Activated CD4-positive, alpha-beta T cell treated with anti-CD3 and anti-CD28 coated beads, Interleukin-10, Interleukin-2, amounts not matched to agents 100 ng/mL and 50 ng/mL, durations not matched to agents 16 hours and 8 hours (primary cell): ENCODE measurements at regions not wholly inside any gene's neighbourhood (a gene's known extent, or its start where the extent isn't known, plus 50 kb on each side); places are given as distances from the start of the nearest gene placed in this dataset.

ENCODE experiments used
- DNase-seq: peaks from one replicate; pipeline ENCODE4 v3.0.0-alpha.2; 2020

DNA sequence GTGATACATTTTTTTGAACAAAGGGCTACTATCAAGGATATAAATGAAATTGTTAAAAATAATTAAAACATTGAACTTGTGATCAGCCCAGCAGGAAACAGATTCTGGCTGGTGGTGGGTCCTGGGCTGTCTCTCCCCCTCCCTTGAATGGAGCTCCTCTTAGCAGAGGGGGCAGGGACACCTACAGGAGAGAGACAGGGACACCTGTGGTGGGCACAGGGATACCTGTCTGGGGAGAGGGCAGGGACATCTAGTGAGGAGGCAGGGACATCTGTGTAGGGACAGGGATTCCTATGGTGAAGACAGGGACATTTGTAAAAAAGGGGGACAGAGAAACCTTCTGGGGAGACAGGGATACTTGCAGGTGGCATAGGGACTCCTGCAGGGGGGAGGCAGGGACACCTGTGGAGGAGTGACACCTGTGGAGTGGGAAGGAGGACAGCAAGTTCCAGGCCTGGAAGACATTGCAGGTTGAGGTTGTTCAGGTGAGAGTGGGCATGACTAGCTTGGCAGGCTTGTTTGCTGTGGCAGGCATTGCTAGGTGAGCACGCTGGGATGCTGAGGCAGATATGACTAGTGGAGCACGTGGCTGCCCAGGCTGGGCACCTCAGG lies 264.2 kb downstream of the IRX2 start:
- no peak for DNase-seq

- no peak for DNase-seq
Observed at GRCh38 chr5:2486373-2486772, 265.1 kb downstream of the IRX2 start.

- DNase-seq, result no peak
Observed at GRCh38 chr5:2482778-2483177, 268.7 kb downstream of the IRX2 start.

DNA sequence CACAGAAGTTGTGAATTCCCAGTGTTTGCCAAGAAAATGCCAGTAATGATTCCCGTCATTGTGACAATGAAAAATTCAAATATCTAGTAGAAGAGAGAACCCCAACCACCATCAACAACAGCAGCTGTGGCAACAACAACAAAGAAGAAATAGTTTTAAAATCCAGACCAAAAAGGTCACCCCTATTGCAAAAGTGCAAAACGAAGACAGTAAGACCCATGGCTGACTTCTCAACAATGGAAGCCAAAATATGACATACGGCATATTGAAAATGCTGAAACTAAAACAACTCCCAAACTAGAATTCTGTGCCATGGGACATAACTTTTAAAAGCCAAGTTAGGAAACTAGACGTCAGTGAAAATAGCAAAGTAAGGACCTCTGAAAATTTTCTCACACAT lies 270.6 kb downstream of the IRX2 start:
- no peak for DNase-seq

- DNase-seq, result no peak
Observed at GRCh38 chr5:2475902-2476301, 275.6 kb downstream of the IRX2 start.

DNA sequence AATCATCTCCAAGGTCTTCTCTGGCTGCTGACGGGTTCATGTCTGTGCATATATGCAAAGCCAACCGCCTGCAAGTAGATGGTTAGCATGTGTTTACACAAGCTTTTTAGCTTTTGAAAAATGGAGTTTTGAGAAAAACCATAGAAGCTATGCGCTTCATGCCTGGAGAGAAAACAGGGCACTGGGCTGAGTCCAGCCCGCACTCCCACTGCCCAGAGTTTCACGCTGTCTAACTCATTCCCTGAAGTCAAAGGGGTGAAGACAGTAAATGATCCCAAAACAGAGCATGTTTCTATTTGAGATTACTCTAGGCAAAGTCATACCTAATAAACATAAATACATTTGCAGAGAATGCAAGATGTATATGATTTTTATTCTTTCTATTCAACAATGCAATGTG lies 278.8 kb downstream of the IRX2 start:
- DNase-seq, result no peak

DNA sequence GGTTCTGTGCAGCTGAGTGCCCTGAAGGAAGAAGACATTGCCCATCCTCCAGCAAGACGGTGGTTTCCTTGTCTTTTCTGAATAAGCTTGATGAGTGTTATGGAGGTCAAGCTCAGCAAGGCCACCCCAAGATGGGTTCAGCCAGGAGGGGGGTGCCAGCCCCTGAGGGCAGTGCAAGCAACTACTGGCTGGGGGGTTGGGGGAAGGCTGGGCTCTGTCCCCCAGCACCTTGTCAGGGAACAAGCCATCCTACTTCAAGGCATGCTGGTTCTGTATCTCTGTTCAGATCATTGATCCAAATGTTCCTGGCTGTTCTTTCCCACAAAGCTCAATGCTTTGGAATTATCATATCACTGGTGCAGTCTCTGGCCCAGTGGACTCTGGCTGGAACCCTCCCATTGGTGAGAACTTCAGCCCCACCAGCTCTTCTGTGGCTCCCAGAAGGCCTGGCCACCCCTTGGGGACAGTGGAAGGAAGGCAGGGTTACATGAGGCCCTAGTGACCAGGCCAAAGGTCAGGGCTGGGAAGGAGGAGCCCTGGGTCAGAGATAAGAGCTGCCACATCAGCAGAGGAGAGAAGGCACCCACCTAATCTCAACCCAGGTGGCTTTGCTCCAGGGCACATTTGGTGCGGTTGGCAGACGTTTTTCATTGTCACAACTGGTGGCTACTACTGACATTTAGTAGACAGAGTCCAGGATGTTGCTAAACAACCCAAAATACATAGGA lies 280.2 kb downstream of the IRX2 start:
- DNase-seq, result no peak

- DNase-seq, result no peak
Observed at GRCh38 chr5:2466966-2467365, 284.5 kb downstream of the IRX2 start.

DNA sequence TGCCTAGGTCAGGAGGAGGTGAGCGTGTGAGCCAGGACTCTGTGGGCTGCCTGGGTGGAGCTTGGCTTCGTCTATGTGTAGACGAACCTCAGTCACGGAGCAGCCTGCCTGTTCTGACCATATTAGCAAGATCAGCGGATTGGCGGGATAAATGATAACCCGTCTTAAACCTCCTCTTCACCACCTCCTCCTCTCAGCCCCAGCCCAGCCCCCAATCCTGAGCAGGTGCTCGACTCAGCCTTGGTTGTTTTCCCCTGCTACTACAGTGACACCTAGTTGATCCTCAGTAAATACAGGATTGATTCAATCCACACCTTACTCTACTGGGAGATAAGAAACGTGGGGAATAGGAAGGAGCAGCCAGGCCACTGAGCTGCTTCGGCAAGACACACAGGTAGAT lies 286.1 kb downstream of the IRX2 start:
- DNase-seq, result no peak

- DNase-seq, result no peak
Observed at GRCh38 chr5:2464141-2464540, 287.3 kb downstream of the IRX2 start.

DNA sequence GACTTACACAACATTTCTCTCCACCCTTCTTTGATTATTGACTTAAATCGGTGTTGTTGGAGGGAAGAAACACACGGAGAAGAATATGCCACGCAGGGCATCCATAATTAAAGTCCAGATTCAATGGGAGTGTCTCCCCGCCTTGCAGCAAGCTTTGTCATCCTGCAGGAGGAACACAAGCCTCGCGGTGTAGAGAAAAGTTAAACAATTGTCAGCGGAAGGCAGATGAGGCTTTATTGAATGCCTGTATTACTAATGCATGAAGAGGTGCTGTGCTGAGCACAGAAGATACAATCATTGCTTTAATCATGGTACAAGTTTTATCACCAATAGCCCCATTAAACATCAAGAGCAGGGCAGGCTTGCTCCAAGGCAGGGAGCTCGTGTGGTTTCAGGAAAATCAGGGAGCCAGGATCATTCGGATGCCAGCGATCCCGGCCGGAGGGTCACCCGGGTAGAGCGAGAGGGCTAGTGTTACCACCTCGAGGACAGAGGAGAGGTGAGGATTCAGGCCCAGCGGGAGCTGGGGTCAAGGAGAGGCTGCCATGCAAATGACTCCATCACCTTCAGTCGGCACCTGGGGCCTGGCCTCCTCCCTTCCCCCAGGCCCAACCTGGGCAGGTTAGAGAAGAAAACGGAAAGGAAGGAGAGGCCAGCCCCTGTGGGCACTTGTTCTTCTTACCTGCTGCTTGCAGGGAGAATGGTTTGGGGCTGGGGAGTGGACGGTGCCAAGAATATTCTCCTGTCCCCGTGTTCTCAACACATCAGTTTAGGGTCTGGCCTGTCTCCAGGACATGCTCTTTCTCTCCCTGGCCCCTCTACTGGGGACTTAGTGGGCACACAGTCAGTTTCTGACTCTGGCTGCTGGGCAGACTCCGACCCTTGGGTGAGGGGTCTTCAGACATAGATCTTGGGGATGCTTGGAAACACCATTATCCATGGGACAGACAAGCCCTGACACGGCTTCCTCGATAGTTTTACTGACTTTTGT lies 289.5 kb downstream of the IRX2 start:
- no peak for DNase-seq

GRCh38 chr5:2460098-2460497 lies 291.4 kb downstream of the IRX2 start:
- DNase-seq, result no peak

- no peak for DNase-seq
Observed at GRCh38 chr5:2459251-2459650, 292.2 kb downstream of the IRX2 start.

DNA sequence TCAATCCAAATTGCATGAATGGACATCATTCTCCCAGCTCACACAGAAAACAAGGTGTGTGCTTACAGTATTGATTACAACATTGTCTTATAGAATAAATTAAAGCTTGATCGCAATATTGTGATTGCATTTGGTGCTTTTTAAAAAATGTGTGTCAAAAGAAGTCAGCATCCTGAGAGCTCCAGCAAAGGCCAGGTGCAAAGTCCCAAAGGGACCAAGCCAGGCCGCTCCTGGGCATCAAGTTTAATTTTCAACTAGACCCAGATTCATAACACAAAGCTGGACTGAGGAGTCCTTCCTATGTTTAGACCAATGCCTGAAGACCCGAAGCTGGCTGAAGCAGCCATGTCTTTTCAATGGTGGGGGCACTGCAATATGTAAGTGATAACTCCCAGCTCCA lies 295.6 kb downstream of the IRX2 start:
- DNase-seq, result no peak

DNA sequence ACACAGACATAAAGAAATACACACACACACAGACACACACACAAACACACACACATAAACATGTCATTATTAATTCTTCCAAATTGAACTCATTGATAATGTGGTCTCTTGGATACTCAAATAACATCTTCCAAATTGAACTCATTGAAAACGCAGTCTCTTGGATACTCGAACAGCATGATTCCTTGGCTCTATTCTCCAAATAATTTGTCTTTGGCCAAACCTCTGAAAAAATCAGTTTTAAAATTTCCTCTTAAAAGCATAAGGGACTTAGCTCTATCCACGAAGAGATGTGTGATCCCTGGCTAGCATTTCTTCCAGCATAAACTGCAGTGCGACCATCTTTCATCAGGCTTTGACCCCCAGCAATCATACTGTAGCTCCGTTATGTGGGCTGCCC lies 296.6 kb downstream of the IRX2 start:
- DNase-seq, result no peak

DNA sequence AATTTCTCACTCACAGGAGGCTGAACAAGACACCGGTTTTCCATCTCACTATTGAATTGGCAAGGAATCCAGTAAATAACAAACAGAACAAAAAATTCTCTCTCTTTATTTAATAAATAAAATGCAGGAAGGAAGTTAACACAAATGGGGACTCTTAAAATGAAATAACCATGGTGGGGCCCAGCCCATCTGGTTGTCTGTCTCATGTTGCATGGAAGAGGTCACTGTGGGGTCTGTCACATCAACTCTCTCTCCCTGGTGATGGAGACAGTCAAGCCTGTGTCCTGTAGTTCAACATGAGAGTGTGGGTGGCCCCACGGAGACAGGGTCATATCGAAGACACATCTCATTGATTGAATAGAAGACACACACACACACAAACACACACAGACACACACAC lies 297.7 kb downstream of the IRX2 start:
- DNase-seq, result no peak

GRCh38 chr5:2451100-2451499 lies 300.4 kb downstream of the IRX2 start:
- no peak for DNase-seq

GRCh38 chr5:2442496-2443354 lies 308.8 kb downstream of the IRX2 start:
- no peak for DNase-seq

- no peak for DNase-seq
Observed at GRCh38 chr5:2441495-2442180, 309.8 kb downstream of the IRX2 start.

- DNase-seq, result no peak
Observed at GRCh38 chr5:2439608-2440007, 311.9 kb downstream of the IRX2 start.

DNA sequence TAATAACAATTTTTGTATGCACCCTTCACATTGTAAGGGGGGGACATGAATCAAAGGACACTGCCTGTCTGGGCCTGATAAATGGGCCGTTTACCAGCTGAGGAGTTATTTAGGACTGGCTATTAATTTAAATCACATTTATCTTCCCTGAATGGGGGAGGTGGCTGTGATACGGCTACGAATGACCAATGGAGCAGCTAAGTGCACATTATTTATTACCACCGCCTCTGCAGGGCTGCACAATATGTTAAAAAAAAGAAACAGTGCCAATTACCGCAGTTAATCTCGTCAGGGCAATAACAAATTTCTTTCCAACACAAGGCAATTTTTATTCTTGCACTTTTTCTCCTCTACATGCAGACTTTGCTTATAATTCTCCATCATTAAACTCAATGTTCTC lies 318.4 kb downstream of the IRX2 start:
- no peak for DNase-seq
